Right lobe of liver (tissue), 6 donors: ENCODE measurements at regions not wholly inside any gene's neighbourhood (a gene's known extent, or its start where the extent isn't known, plus 50 kb on each side); places are given as distances from the start of the nearest gene placed in this dataset.

Experiments
- ATAC-seq, 4 donors: fragments of 200-7000 bp; cut with Tn5 transposase; one replicate each; pipeline ENCODE4 v1.9.1; 2020; ENCODE audit warnings: mild to moderate bottlenecking in 4 of 4, moderate library complexity in 4 of 4
- DNase-seq, 3 donors: peaks; one replicate each; pipeline ENCODE4 v3.0.0-alpha.2; 2020
- H3K27ac ChIP-seq, 3 donors: fragments of 200-600 bp; one replicate each; pipeline ENCODE4 v1.8.0; 2022
- H3K27me3 ChIP-seq, 2 donors: fragments of 200-600 bp; one replicate each; pipeline ENCODE4 v1.8.0; 2022
- H3K36me3 ChIP-seq, 4 donors: fragments of 200-600 bp; sonication (generic) in 1 of 4; one replicate each; pipeline versions ENCODE4 v1.5.1 to v1.8.0; 2017 to 2022; ENCODE audit warnings: control low read depth in 1 of 4
- H3K4me1 ChIP-seq, 4 donors: fragments of 200-600 bp; sonication (generic) in 1 of 4; one replicate each; pipeline versions ENCODE4 v1.5.1 to v1.8.0; 2017 to 2022; ENCODE audit warnings: control low read depth in 1 of 4
- H3K4me3 ChIP-seq, 3 donors: fragments of 200-600 bp; one replicate each; pipeline ENCODE4 v1.8.0; 2022
- H3K9me3 ChIP-seq, 4 donors: fragments of 200-600 bp; sonication (generic) in 1 of 4; one replicate each; pipeline versions ENCODE4 v1.5.1 to v1.8.0; 2017 to 2022; ENCODE audit warnings: control low read depth in 1 of 4
- POLR2A ChIP-seq: fragments of 450-650 bp; IDR thresholded peaks from one replicate; pipeline ENCODE4 v1.6.1; 2017; ENCODE audit warnings: antibody characterized with exemption, mild to moderate bottlenecking
- WGBS: methylation state at CpG from one replicate; pipeline ENCODE4 v1.1.6; 2018; ENCODE audit warnings: low coverage, low lambda C conversion rate; ENCODE audit not compliant: insufficient coverage; ENCODE audit errors: missing lambda C conversion rate; 5-methylcytosine and 5-hydroxymethylcytosine counted together
- intact Hi-C, 2 donors: fragments of 100-400 bp; cut with DNase I; formaldehyde crosslinking; loops; one replicate each; pipeline versions ENCODE4 v1.11.2 to v1.14.1; 2022
- TF ChIP-seq, protein P1 (sequence below), 4 donors: fragments of 200-600 bp in 3 of 4; fragments of 450-650 bp in 1 of 4; IDR thresholded peaks; one replicate each; pipeline versions ENCODE4 v1.5.1 to v1.8.0; 2016 to 2022; ENCODE audit warnings: antibody characterized with exemption in 4 of 4, mild to moderate bottlenecking in 2 of 4
- donor health status: DM: no; HTN: yes; CAD: no.
- donor health status: DM: no; HTN: no; CAD: no.
- donor health status: DM: no; HTN: no; CAD: no.
- donor health status: DM: no; HTN: yes; CAD: no.
- donor health status: DM: no; HTN: yes; CAD: no.

GRCh38 chr17:5864741-5865657 is 205.2 kb upstream of the WSCD1 start:
- no peaks in the 10 kb centered on the region for H3K9me3 ChIP-seq
- intact Hi-C loops = no loop called here
- DNase-seq (no peak), ATAC-seq (no peak)
- H3K4me1 ChIP-seq = no peaks in the 10 kb centered on the region
- no peaks in the 10 kb centered on the region for H3K36me3 ChIP-seq
- no peak overlapping the region for H3K4me3 ChIP-seq
- TF ChIP-seq POLR2A = no peak
- TF ChIP-seq, protein P1, sequence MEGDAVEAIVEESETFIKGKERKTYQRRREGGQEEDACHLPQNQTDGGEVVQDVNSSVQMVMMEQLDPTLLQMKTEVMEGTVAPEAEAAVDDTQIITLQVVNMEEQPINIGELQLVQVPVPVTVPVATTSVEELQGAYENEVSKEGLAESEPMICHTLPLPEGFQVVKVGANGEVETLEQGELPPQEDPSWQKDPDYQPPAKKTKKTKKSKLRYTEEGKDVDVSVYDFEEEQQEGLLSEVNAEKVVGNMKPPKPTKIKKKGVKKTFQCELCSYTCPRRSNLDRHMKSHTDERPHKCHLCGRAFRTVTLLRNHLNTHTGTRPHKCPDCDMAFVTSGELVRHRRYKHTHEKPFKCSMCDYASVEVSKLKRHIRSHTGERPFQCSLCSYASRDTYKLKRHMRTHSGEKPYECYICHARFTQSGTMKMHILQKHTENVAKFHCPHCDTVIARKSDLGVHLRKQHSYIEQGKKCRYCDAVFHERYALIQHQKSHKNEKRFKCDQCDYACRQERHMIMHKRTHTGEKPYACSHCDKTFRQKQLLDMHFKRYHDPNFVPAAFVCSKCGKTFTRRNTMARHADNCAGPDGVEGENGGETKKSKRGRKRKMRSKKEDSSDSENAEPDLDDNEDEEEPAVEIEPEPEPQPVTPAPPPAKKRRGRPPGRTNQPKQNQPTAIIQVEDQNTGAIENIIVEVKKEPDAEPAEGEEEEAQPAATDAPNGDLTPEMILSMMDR (IDR thresholded peaks at IDR 0.05) = no peak
- no peak overlapping the region for H3K27ac ChIP-seq
- 66% methylated on average over 9 of the region's 9 CpGs for WGBS
- no peaks in the 10 kb centered on the region for H3K27me3 ChIP-seq

- 45% methylated on average over 4 of the region's 4 CpGs for WGBS
Observed at GRCh38 chr17:5866978-5867377, 203.2 kb upstream of the WSCD1 start.

GRCh38 chr17:5869041-5869745 is 201.0 kb upstream of the WSCD1 start:
- Histone ChIP-seq H3K27me3 (no peaks in the 10 kb centered on the region), H3K9me3 (no peaks in the 10 kb centered on the region), H3K4me3 (no peak overlapping the region), H3K27ac (no peak overlapping the region), H3K4me1 (no peaks in the 10 kb centered on the region), H3K36me3 (no peaks in the 10 kb centered on the region)
- whole genome bisulfite sequencing = 75% methylated on average over 11 of the region's 12 CpGs
- intact Hi-C loops = no loop called here
- DNase-seq (no peak), ATAC-seq (no peak)
- no peak for TF ChIP-seq POLR2A
- TF ChIP-seq, protein P1 (IDR thresholded peaks at IDR 0.05) = no peak

More at GRCh38 chr17:5866978-5867377, 203.2 kb upstream of the WSCD1 start:
- no peak overlapping the region for H3K27ac ChIP-seq
- no peaks in the 10 kb centered on the region for H3K9me3 ChIP-seq
- no peak for TF ChIP-seq POLR2A
- TF ChIP-seq, protein P1 (IDR thresholded peaks at IDR 0.05) = no peak
- H3K36me3 ChIP-seq = no peaks in the 10 kb centered on the region
- H3K4me3 ChIP-seq = no peak overlapping the region
- H3K27me3 ChIP-seq = no peaks in the 10 kb centered on the region
- intact Hi-C loops = no loop called here
- no peaks in the 10 kb centered on the region for H3K4me1 ChIP-seq
- DNase-seq = no peak
- no peak for ATAC-seq

- Histone ChIP-seq H3K27me3 (no peaks in the 10 kb centered on the region), H3K4me1 (no peaks in the 10 kb centered on the region)
- 63% methylated on average over 5 of the region's 6 CpGs for WGBS
Observed at GRCh38 chr17:5870231-5870953, 199.8 kb upstream of the WSCD1 start.

More at GRCh38 chr17:5870231-5870953, 199.8 kb upstream of the WSCD1 start:
- DNase-seq (no peak), ATAC-seq (no peak)
- intact Hi-C loops = no loop called here
- no peak for TF ChIP-seq POLR2A
- TF ChIP-seq, protein P1 (IDR thresholded peaks at IDR 0.05) = no peak
- H3K4me3 ChIP-seq = no peak overlapping the region
- no peaks in the 10 kb centered on the region for H3K9me3 ChIP-seq
- H3K27ac ChIP-seq = no peak overlapping the region
- H3K36me3 ChIP-seq = no peaks in the 10 kb centered on the region
